Activated CD4-positive, alpha-beta T cell treated with anti-CD3 and anti-CD28 coated beads for 24 hours (primary cell): ENCODE measurements at regions not wholly inside any gene's neighbourhood (a gene's known extent, or its start where the extent isn't known, plus 50 kb on each side); places are given as distances from the start of the nearest gene placed in this dataset.
"Not testable (repeated sequence)": the region's sequence is repeated elsewhere in the genome, so short reads cannot be mapped to it uniquely, and the experiment has no call there.

ENCODE experiments used
- DNase-seq, 2 donors: peaks; one replicate each; pipeline ENCODE4 v3.0.0-alpha.2; 2020; ENCODE audit warnings: low read depth in 2 of 2

DNA sequence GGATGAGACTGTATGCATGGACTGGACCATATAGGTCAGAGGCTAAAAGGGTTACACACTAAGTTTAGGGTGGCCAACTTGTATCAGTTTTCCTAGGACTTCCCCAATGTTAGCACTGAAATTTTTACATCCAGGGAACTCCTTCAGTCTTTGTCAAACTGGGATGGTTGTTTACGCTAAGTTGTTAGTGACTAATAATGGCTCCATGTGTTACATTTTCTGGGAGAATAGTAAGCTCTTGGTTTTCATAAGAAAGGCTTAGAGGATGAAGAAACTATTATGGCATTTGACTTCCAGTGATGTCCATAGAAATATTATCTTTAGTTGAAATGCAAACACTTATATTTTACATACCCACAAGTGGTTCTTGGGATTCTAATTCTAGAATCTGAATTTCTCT is 57.9 kb upstream of the ST3GAL6 start:
- no peak for DNase-seq

DNA sequence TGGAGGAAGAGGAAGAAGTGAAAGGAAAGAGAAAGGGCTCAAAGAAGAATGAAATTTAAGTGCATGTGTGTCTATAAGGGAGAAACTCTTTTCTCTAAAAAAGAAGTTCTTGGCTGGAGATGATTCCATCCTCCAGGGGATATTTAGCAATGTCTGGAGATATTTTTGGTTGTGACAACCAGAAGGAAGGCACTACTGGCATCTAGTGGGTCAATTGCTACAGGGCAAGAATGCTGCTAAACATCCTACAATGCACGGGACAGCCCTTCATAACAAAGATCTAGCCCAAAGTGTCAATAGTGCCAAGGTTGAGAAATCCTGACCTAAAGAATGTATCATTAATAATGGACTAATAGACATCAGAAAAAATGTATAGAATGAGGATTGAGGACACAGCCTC is 57.4 kb upstream of the ST3GAL6 start:
- no peak for DNase-seq

DNA sequence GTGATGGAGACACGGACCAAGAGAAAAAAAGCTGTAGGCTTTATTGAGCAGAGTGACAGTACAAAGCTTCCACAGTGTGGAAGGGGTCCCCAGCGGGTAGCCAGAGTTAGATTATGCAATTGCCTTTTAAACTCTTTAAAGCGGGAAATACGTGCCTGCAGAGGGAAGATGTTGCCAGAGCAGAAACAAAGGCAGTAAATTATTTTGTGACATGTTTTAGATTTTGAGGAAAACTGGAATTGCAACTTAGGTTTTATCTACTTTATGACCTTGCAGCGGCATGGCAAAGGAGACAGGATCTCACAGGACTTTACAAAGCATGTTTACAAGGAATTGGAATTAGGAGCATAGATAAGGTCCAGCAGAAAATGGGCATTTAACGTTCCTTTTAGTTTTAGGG is 54.5 kb upstream of the ST3GAL6 start:
- not testable (repeated sequence) for DNase-seq

DNA sequence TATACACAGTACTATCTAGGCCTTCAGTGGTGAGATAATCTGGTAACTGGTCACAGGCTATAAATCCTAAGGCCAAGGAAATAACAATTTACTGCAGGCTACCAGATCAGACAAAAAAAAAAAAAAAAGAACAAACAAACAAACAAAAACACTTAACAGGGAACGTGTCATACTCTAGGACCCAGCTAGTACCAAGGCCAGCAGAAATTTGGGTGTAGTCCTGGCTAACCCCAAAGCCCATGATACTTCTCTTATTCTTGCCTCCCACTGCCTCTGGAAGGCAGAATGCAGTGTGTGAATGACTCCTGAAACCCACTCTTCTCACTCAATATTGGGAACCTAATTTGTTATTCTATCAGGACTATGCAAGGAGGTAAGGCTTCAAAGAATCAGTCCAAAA is 53.7 kb upstream of the ST3GAL6 start:
- DNase-seq, result no peak

DNA sequence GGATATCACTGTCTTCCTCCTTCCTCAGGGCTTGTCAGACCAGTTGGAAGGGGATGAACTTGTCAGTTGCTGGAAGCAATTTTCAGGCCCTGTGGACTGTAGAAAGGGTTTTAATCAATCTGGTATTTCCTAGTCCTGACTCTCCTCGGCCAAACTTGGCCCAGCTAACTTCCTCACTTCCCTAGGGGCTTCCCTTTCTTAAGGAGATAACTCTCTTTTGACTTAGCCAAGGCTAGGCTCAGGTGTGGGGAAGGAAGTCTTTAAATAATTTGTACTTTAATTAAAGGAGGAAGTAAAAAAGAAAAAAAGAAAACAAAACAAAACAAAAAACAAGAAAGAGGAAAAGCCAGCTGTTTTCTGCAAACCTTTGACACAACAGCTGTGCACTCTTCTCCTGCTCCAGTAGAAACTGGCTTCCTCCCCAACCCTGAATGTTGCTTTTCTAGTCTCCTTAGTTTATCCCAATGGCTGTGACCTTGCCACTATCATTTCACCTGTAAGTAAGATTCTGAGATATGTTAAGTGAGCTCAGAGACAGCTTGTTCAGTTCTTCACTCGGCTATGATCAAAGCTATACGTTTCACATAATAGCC is 53.0 kb upstream of the ST3GAL6 start:
- no peak for DNase-seq

DNA sequence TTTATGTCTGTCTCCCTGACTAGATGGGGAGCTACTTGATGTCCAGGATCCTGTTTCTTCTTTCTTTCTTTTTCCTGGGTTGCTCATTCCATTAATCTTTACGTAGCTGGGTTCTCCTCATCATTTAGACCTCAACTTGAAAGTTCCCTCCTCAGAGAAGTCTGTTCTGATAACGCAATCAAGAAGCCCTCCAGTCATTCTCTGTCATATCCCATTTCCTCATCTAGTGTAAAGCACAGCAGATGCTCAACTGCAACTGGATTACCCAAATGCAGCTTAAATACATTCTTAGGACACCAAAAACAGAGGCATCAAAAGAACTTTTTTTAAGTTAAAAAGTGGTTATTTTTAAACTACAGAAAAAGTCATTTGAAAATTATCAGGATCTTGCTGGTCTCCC is 51.7 kb upstream of the ST3GAL6 start:
- DNase-seq, result no peak

DNA sequence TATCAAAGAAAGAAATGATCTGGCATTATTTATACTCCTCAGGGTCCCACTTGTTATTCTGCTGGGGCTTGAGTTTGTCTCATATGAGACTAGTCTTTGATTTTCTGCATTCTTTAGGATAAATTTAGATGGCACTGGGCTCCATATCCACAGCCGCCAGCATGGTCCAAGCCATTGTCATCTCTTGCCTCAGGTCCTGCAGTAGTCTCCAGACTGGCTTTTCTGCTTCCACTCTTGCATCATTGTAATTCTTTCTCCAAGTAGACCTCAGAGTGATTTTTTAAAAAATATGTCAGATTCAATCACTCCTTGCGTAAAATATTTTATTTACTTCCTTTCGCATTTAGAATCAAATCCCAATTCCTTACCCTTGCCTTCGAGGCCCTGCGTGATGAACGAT is 50.4 kb upstream of the ST3GAL6 start:
- DNase-seq, result no peak

DNA sequence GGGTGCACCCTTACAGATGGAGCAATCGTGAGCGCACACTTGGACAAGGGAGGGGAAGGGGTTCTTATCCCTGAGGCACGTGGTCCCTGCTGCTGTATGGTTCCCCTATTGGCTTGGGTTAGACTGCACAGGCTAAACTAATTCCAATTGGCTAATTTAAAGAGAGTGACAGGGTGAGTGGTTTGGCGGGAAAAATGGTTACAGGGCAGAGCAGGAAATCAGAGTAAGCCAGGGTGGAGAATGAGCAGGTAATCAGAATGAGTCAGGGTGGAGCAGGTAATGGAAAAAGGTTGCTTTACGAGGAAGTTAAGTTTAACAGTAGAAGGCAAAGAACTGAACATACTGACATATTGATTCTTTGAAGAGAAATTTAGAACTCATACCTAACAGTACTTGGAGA is 49.8 kb upstream of the ST3GAL6 start:
- not testable (repeated sequence) for DNase-seq
